ENCODE measurements at regions not wholly inside any gene's neighbourhood (a gene's known extent, or its start where the extent isn't known, plus 50 kb on each side); places are given as distances from the start of the nearest gene placed in this dataset.

GRCh38 chr2:234425639-234426603, 71.0 kb downstream of the ARL4C start:
- Histone ChIP-seq H3K36me3 (ENCODE audit: insufficient read depth, low read length) (no peaks in the 10 kb centered on the region), H2AFZ (ENCODE audit: low read length, unreplicated experiment) (no peak overlapping the region), H3K27ac (ENCODE audit: low read depth, low read length) (no peak overlapping the region), H3K27me3 (ENCODE audit: insufficient read depth, low read length) (no peaks in the 10 kb centered on the region), H3K4me1 (ENCODE audit: control insufficient read depth, insufficient read depth, low read length, unreplicated experiment) (peaks cover 23% of the 10 kb centered on the region), H3K79me2 (ENCODE audit: control insufficient read depth, insufficient read depth, low read length, unreplicated experiment) (no peaks in the 10 kb centered on the region), H3K4me3 (ENCODE audit: low read depth, low read length) (no peak overlapping the region)

- Histone ChIP-seq H3K4me3 (ENCODE audit: low read depth, low read length) (no peak overlapping the region), H3K27me3 (ENCODE audit: insufficient read depth, low read length) (no peaks in the 10 kb centered on the region), H3K79me2 (ENCODE audit: control insufficient read depth, insufficient read depth, low read length, unreplicated experiment) (no peaks in the 10 kb centered on the region), H3K36me3 (ENCODE audit: insufficient read depth, low read length) (no peaks in the 10 kb centered on the region), H2AFZ (ENCODE audit: low read length, unreplicated experiment) (no peak overlapping the region), H3K27ac (ENCODE audit: low read depth, low read length) (no peak overlapping the region), H3K4me1 (ENCODE audit: control insufficient read depth, insufficient read depth, low read length, unreplicated experiment) (peaks cover 23% of the 10 kb centered on the region)
Measured at GRCh38 chr2:234423884-234424283, 73.0 kb downstream of the ARL4C start.

GRCh38 chr2:234422981-234423431, 73.9 kb downstream of the ARL4C start:
- H3K4me1 ChIP-seq (ENCODE audit: control insufficient read depth, insufficient read depth, low read length, unreplicated experiment) = peaks cover 23% of the 10 kb centered on the region
- no peaks in the 10 kb centered on the region for H3K27me3 ChIP-seq (ENCODE audit: insufficient read depth, low read length)
- no peaks in the 10 kb centered on the region for H3K36me3 ChIP-seq (ENCODE audit: insufficient read depth, low read length)
- H3K27ac ChIP-seq (ENCODE audit: low read depth, low read length) = no peak overlapping the region; the same call in 1 of the 2 replicates
- H3K4me3 ChIP-seq (ENCODE audit: low read depth, low read length) = no peak overlapping the region
- no peaks in the 10 kb centered on the region for H3K79me2 ChIP-seq (ENCODE audit: control insufficient read depth, insufficient read depth, low read length, unreplicated experiment)
- no peak overlapping the region for H2AFZ ChIP-seq (ENCODE audit: low read length, unreplicated experiment)

- H2AFZ ChIP-seq (ENCODE audit: low read length, unreplicated experiment) = no peak overlapping the region
- peaks cover 19% of the 10 kb centered on the region for H3K4me1 ChIP-seq (ENCODE audit: control insufficient read depth, insufficient read depth, low read length, unreplicated experiment)
- H3K79me2 ChIP-seq (ENCODE audit: control insufficient read depth, insufficient read depth, low read length, unreplicated experiment) = no peaks in the 10 kb centered on the region
- H3K4me3 ChIP-seq (ENCODE audit: low read depth, low read length) = no peak overlapping the region
- peak overlapping the region; percentile 20; the same call in 1 of the 2 replicates for H3K27ac ChIP-seq (ENCODE audit: low read depth, low read length)
- H3K27me3 ChIP-seq (ENCODE audit: insufficient read depth, low read length) = no peaks in the 10 kb centered on the region
- no peaks in the 10 kb centered on the region for H3K36me3 ChIP-seq (ENCODE audit: insufficient read depth, low read length)
Measured at GRCh38 chr2:234422273-234422732, 74.6 kb downstream of the ARL4C start.

- H3K79me2 ChIP-seq (ENCODE audit: control insufficient read depth, insufficient read depth, low read length, unreplicated experiment) = no peaks in the 10 kb centered on the region
- H3K27me3 ChIP-seq (ENCODE audit: insufficient read depth, low read length) = 0 out of 2 replicates have a peak, but pooled peaks cover under 1% of the 10 kb centered on the region
- H3K36me3 ChIP-seq (ENCODE audit: insufficient read depth, low read length) = no peaks in the 10 kb centered on the region
- no peak overlapping the region for H3K4me3 ChIP-seq (ENCODE audit: low read depth, low read length)
- no peak overlapping the region for H2AFZ ChIP-seq (ENCODE audit: low read length, unreplicated experiment)
- no peak overlapping the region for H3K27ac ChIP-seq (ENCODE audit: low read depth, low read length)
- peaks cover 19% of the 10 kb centered on the region for H3K4me1 ChIP-seq (ENCODE audit: control insufficient read depth, insufficient read depth, low read length, unreplicated experiment)
Measured at GRCh38 chr2:234420408-234420807, 76.5 kb downstream of the ARL4C start.

- Histone ChIP-seq H3K4me3 (ENCODE audit: low read depth, low read length) (no peak overlapping the region), H3K4me1 (ENCODE audit: control insufficient read depth, insufficient read depth, low read length, unreplicated experiment) (peaks cover 19% of the 10 kb centered on the region), H3K27me3 (ENCODE audit: insufficient read depth, low read length) (peaks cover 7% of the 10 kb centered on the region; the same call in 1 of the 2 replicates), H3K27ac (ENCODE audit: low read depth, low read length) (no peak overlapping the region), H2AFZ (ENCODE audit: low read length, unreplicated experiment) (no peak overlapping the region), H3K79me2 (ENCODE audit: control insufficient read depth, insufficient read depth, low read length, unreplicated experiment) (no peaks in the 10 kb centered on the region), H3K36me3 (ENCODE audit: insufficient read depth, low read length) (no peaks in the 10 kb centered on the region)
Measured at GRCh38 chr2:234419726-234420125, 77.2 kb downstream of the ARL4C start.

GRCh38 chr2:234415706-234416105, 81.2 kb downstream of the ARL4C start:
- H3K4me1 ChIP-seq (ENCODE audit: control insufficient read depth, insufficient read depth, low read length, unreplicated experiment) = peaks cover 7% of the 10 kb centered on the region
- no peaks in the 10 kb centered on the region for H3K36me3 ChIP-seq (ENCODE audit: insufficient read depth, low read length)
- no peak overlapping the region for H2AFZ ChIP-seq (ENCODE audit: low read length, unreplicated experiment)
- H3K4me3 ChIP-seq (ENCODE audit: low read depth, low read length) = no peak overlapping the region
- no peak overlapping the region for H3K27ac ChIP-seq (ENCODE audit: low read depth, low read length)
- no peaks in the 10 kb centered on the region for H3K79me2 ChIP-seq (ENCODE audit: control insufficient read depth, insufficient read depth, low read length, unreplicated experiment)
- H3K27me3 ChIP-seq (ENCODE audit: insufficient read depth, low read length) = peaks cover 7% of the 10 kb centered on the region; the same call in 1 of the 2 replicates

GRCh38 chr2:234414596-234414995, 82.3 kb downstream of the ARL4C start:
- no peaks in the 10 kb centered on the region for H3K36me3 ChIP-seq (ENCODE audit: insufficient read depth, low read length)
- peaks cover 7% of the 10 kb centered on the region for H3K4me1 ChIP-seq (ENCODE audit: control insufficient read depth, insufficient read depth, low read length, unreplicated experiment)
- no peak overlapping the region for H3K27ac ChIP-seq (ENCODE audit: low read depth, low read length)
- peaks cover 7% of the 10 kb centered on the region; the same call in 1 of the 2 replicates for H3K27me3 ChIP-seq (ENCODE audit: insufficient read depth, low read length)
- no peak overlapping the region for H2AFZ ChIP-seq (ENCODE audit: low read length, unreplicated experiment)
- no peaks in the 10 kb centered on the region for H3K79me2 ChIP-seq (ENCODE audit: control insufficient read depth, insufficient read depth, low read length, unreplicated experiment)
- no peak overlapping the region for H3K4me3 ChIP-seq (ENCODE audit: low read depth, low read length)

- no peak overlapping the region for H3K27ac ChIP-seq (ENCODE audit: low read depth, low read length)
- H3K4me3 ChIP-seq (ENCODE audit: low read depth, low read length) = no peak overlapping the region
- H2AFZ ChIP-seq (ENCODE audit: low read length, unreplicated experiment) = no peak overlapping the region
- H3K36me3 ChIP-seq (ENCODE audit: insufficient read depth, low read length) = no peaks in the 10 kb centered on the region
- H3K4me1 ChIP-seq (ENCODE audit: control insufficient read depth, insufficient read depth, low read length, unreplicated experiment) = peaks cover 7% of the 10 kb centered on the region
- no peaks in the 10 kb centered on the region for H3K79me2 ChIP-seq (ENCODE audit: control insufficient read depth, insufficient read depth, low read length, unreplicated experiment)
- H3K27me3 ChIP-seq (ENCODE audit: insufficient read depth, low read length) = peaks cover 7% of the 10 kb centered on the region; the same call in 1 of the 2 replicates
Measured at GRCh38 chr2:234412726-234413125, 84.2 kb downstream of the ARL4C start.

- no peak overlapping the region for H3K4me3 ChIP-seq (ENCODE audit: low read depth, low read length)
- no peak overlapping the region for H3K27ac ChIP-seq (ENCODE audit: low read depth, low read length)
- no peaks in the 10 kb centered on the region for H3K36me3 ChIP-seq (ENCODE audit: insufficient read depth, low read length)
- H3K4me1 ChIP-seq (ENCODE audit: control insufficient read depth, insufficient read depth, low read length, unreplicated experiment) = peaks cover 7% of the 10 kb centered on the region
- H3K27me3 ChIP-seq (ENCODE audit: insufficient read depth, low read length) = peaks cover 7% of the 10 kb centered on the region; the same call in 1 of the 2 replicates
- no peaks in the 10 kb centered on the region for H3K79me2 ChIP-seq (ENCODE audit: control insufficient read depth, insufficient read depth, low read length, unreplicated experiment)
- H2AFZ ChIP-seq (ENCODE audit: low read length, unreplicated experiment) = no peak overlapping the region
Measured at GRCh38 chr2:234411793-234412192, 85.1 kb downstream of the ARL4C start.

- no peaks in the 10 kb centered on the region for H3K79me2 ChIP-seq (ENCODE audit: control insufficient read depth, insufficient read depth, low read length, unreplicated experiment)
- H3K27ac ChIP-seq (ENCODE audit: low read depth, low read length) = no peak overlapping the region
- peaks cover 7% of the 10 kb centered on the region for H3K27me3 ChIP-seq (ENCODE audit: insufficient read depth, low read length)
- H3K4me1 ChIP-seq (ENCODE audit: control insufficient read depth, insufficient read depth, low read length, unreplicated experiment) = peaks cover 7% of the 10 kb centered on the region
- H2AFZ ChIP-seq (ENCODE audit: low read length, unreplicated experiment) = no peak overlapping the region
- H3K36me3 ChIP-seq (ENCODE audit: insufficient read depth, low read length) = no peaks in the 10 kb centered on the region
- no peak overlapping the region for H3K4me3 ChIP-seq (ENCODE audit: low read depth, low read length)
Measured at GRCh38 chr2:234410526-234410925, 86.4 kb downstream of the ARL4C start.

Data from ACC112 (cell line).